ENCODE measurements at regions not wholly inside any gene's neighbourhood (a gene's known extent, or its start where the extent isn't known, plus 50 kb on each side); places are given as distances from the start of the nearest gene placed in this dataset.

DNA sequence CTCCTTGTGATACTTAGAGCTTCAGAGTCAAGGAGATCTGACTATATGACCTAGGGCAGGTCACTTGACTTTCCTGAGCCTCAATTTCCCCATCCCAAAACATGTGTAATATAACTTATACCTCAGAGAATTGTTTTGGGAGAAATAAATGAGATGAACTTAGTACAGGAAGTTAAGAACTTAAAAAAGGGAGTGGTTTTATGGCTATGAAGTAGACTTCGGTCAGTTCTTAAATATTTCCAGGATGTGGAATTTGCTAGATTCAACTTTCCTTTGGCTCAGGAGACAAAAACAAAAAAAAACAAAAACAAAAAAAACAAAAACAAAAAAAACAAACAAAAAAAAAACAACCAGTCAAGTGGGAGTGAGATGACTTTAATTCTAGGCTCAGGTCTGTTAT lies 116.7 kb downstream of the EDEM1 start:
- Histone ChIP-seq H3K9me2 (replicated peaks; ENCODE audit: insufficient read depth, low read length) (no peaks in the 10 kb centered on the region), H3K27me3 (replicated peaks; ENCODE audit: insufficient read depth, low read length) (no peaks in the 10 kb centered on the region), H3K9ac (ENCODE audit: low read length) (no peak overlapping the region), H3K36me3 (replicated peaks; ENCODE audit: insufficient read depth, low read length) (no peaks in the 10 kb centered on the region), H3K4me1 (ENCODE audit: low read length) (peaks cover under 1% of the 10 kb centered on the region; the same call in 1 of the 2 replicates), H3K4me3 (ENCODE audit: low read length) (no peak overlapping the region), H4K20me1 (ENCODE audit: insufficient read depth, low read length) (no peaks in the 10 kb centered on the region), H3K4me2 (ENCODE audit: low read depth, low read length) (no peak overlapping the region), H2AFZ (ENCODE audit: low read length) (no peak overlapping the region), H3F3A (ENCODE audit: insufficient read depth, low read length) (no peaks in the 10 kb centered on the region), H3K79me2 (ENCODE audit: low read length) (no peaks in the 10 kb centered on the region), H3K9me3 (replicated peaks; ENCODE audit: insufficient read depth, low read length) (no peaks in the 10 kb centered on the region), H3K27ac (ENCODE audit: low read length) (no peak overlapping the region)
- TF ChIP-seq EZH2phosphoT487 (IDR thresholded peaks at IDR 0.05; ENCODE audit: low read length): no peak
- TF ChIP-seq, protein P1, sequence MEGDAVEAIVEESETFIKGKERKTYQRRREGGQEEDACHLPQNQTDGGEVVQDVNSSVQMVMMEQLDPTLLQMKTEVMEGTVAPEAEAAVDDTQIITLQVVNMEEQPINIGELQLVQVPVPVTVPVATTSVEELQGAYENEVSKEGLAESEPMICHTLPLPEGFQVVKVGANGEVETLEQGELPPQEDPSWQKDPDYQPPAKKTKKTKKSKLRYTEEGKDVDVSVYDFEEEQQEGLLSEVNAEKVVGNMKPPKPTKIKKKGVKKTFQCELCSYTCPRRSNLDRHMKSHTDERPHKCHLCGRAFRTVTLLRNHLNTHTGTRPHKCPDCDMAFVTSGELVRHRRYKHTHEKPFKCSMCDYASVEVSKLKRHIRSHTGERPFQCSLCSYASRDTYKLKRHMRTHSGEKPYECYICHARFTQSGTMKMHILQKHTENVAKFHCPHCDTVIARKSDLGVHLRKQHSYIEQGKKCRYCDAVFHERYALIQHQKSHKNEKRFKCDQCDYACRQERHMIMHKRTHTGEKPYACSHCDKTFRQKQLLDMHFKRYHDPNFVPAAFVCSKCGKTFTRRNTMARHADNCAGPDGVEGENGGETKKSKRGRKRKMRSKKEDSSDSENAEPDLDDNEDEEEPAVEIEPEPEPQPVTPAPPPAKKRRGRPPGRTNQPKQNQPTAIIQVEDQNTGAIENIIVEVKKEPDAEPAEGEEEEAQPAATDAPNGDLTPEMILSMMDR (IDR thresholded peaks at IDR 0.05; ENCODE audit: low read length): no peak
- TF ChIP-seq EZH2 (optimal IDR thresholded peaks at IDR 0.05; ENCODE audit: low read depth, low read length): no peak
- no peak for DNase-seq

DNA sequence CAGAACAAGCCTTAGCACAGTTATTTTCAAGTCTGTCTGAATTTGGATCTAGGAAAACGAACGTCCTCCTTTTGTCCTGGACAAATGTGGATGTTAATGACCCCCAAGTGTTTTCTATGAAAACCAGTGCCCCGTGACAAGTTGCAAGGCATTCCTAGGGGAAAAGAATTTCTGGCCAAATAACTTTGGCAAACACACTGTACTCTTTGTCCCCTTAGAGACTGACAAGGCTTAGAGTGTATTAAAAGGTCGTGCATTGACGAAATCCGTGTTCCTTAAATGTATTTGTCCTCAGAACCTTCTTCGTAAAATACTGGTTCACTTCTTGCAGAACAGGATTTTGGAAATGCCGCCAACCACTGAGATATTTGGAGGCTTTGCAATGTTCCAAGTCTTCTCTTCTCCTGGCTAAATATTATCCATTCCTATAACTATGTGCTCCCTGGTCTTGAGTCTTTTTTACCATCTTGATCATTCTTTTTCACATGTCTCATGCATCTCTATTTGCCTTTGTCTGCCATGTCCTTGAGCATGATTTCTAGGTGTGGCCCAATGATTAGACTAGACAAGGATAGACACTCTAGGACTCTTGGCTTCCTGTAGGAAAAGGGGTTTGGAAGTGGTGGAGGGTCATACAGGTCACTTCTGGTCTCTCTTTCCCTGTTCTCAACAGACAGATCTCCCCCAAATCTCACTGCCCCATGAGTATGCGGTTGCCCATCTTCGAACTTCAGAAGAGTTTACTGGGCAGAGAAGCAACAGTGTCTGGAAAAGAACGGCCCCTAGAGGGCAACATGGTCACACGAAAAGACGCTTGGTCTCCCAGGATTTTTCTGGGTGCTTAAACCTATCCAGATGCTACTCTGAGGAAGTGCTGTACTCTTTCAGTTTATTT lies 117.5 kb downstream of the EDEM1 start:
- no peak overlapping the region for H3K4me2 ChIP-seq (ENCODE audit: low read depth, low read length)
- DNase-seq: peak; percentile 48

GRCh38 chr3:5305684-5305989 lies 118.1 kb downstream of the EDEM1 start:
- Histone ChIP-seq H3K9me2 (replicated peaks; ENCODE audit: insufficient read depth, low read length) (no peaks in the 10 kb centered on the region), H2AFZ (ENCODE audit: low read length) (no peak overlapping the region), H3K9ac (ENCODE audit: low read length) (no peak overlapping the region), H3K4me1 (ENCODE audit: low read length) (no peaks in the 10 kb centered on the region), H3K27me3 (replicated peaks; ENCODE audit: insufficient read depth, low read length) (no peaks in the 10 kb centered on the region), H4K20me1 (ENCODE audit: insufficient read depth, low read length) (no peaks in the 10 kb centered on the region), H3K79me2 (ENCODE audit: low read length) (no peaks in the 10 kb centered on the region), H3K27ac (ENCODE audit: low read length) (no peak overlapping the region), H3F3A (ENCODE audit: insufficient read depth, low read length) (no peaks in the 10 kb centered on the region), H3K4me2 (ENCODE audit: low read depth, low read length) (no peak overlapping the region), H3K36me3 (replicated peaks; ENCODE audit: insufficient read depth, low read length) (no peaks in the 10 kb centered on the region), H3K4me3 (ENCODE audit: low read length) (no peak overlapping the region), H3K9me3 (replicated peaks; ENCODE audit: insufficient read depth, low read length) (no peaks in the 10 kb centered on the region)
- DNase-seq: no peak
- TF ChIP-seq EZH2phosphoT487 (IDR thresholded peaks at IDR 0.05; ENCODE audit: low read length) (no peak), EZH2 (optimal IDR thresholded peaks at IDR 0.05; ENCODE audit: low read depth, low read length) (no peak)
- TF ChIP-seq, protein P1 (IDR thresholded peaks at IDR 0.05; ENCODE audit: low read length): no peak; the same call in 1 of the 2 replicates

More for the DNA sequence above, 117.5 kb downstream of the EDEM1 start:
- TF ChIP-seq, protein P1 (IDR thresholded peaks at IDR 0.05; ENCODE audit: low read length): peak; percentile 71
- TF ChIP-seq EZH2 (optimal IDR thresholded peaks at IDR 0.05; ENCODE audit: low read depth, low read length) (no peak), EZH2phosphoT487 (IDR thresholded peaks at IDR 0.05; ENCODE audit: low read length) (no peak)
- H3K4me1 ChIP-seq (ENCODE audit: low read length): no peaks in the 10 kb centered on the region
- H3K9me2 ChIP-seq (replicated peaks; ENCODE audit: insufficient read depth, low read length): no peaks in the 10 kb centered on the region
- no peak overlapping the region for H3K4me3 ChIP-seq (ENCODE audit: low read length)
- no peak overlapping the region for H3K9ac ChIP-seq (ENCODE audit: low read length)
- H3K27me3 ChIP-seq (replicated peaks; ENCODE audit: insufficient read depth, low read length): no peaks in the 10 kb centered on the region
- H3K36me3 ChIP-seq (replicated peaks; ENCODE audit: insufficient read depth, low read length): no peaks in the 10 kb centered on the region
- no peaks in the 10 kb centered on the region for H3F3A ChIP-seq (ENCODE audit: insufficient read depth, low read length)
- H3K27ac ChIP-seq (ENCODE audit: low read length): no peak overlapping the region
- no peaks in the 10 kb centered on the region for H3K79me2 ChIP-seq (ENCODE audit: low read length)
- no peaks in the 10 kb centered on the region for H4K20me1 ChIP-seq (ENCODE audit: insufficient read depth, low read length)
- no peaks in the 10 kb centered on the region for H3K9me3 ChIP-seq (replicated peaks; ENCODE audit: insufficient read depth, low read length)
- no peak overlapping the region for H2AFZ ChIP-seq (ENCODE audit: low read length)
